ENCODE measurements at regions not wholly inside any gene's neighbourhood (a gene's known extent, or its start where the extent isn't known, plus 50 kb on each side); places are given as distances from the start of the nearest gene placed in this dataset.
A peak's percentile ranks its signal among the peaks of the same experiment; 100 is the strongest.

GRCh38 chr7:17516771-17517170 lies 218.3 kb downstream of the AHR start:
- DNase-seq (ENCODE audit: low read depth, low spot score), result no peak

GRCh38 chr7:17520941-17521340 lies 222.5 kb downstream of the AHR start:
- no peak for DNase-seq (ENCODE audit: low read depth, low spot score)

- DNase-seq (ENCODE audit: low read depth, low spot score), result peak; percentile 71
These were observed 223.0 kb downstream of the AHR start for GRCh38 chr7:17521437-17521836.

- DNase-seq (ENCODE audit: low read depth, low spot score), result no peak
These were observed 225.6 kb downstream of the AHR start for GRCh38 chr7:17523813-17524739.

GRCh38 chr7:17524746-17525145 lies 226.3 kb downstream of the AHR start:
- DNase-seq (ENCODE audit: low read depth, low spot score), result no peak

GRCh38 chr7:17526621-17527020 lies 228.2 kb downstream of the AHR start:
- no peak for DNase-seq (ENCODE audit: low read depth, low spot score)

- no peak for DNase-seq (ENCODE audit: low read depth, low spot score)
These were observed 230.2 kb downstream of the AHR start for GRCh38 chr7:17528636-17529035.

- no peak for DNase-seq (ENCODE audit: low read depth, low spot score)
These were observed 231.8 kb downstream of the AHR start for GRCh38 chr7:17530244-17530643.

- no peak for DNase-seq (ENCODE audit: low read depth, low spot score)
These were observed 232.4 kb downstream of the AHR start for GRCh38 chr7:17530741-17531421.

GRCh38 chr7:17532861-17533404 lies 234.5 kb downstream of the AHR start:
- DNase-seq (ENCODE audit: low read depth, low spot score), result no peak

GRCh38 chr7:17534348-17534747 lies 235.9 kb downstream of the AHR start:
- DNase-seq (ENCODE audit: low read depth, low spot score), result no peak

- no peak for DNase-seq (ENCODE audit: low read depth, low spot score)
These were observed 237.3 kb downstream of the AHR start for GRCh38 chr7:17535776-17536175.

- DNase-seq (ENCODE audit: low read depth, low spot score), result no peak
These were observed 245.9 kb downstream of the AHR start for GRCh38 chr7:17544401-17544800.

GRCh38 chr7:17545348-17545747 lies 246.9 kb downstream of the AHR start:
- no peak for DNase-seq (ENCODE audit: low read depth, low spot score)

- no peak for DNase-seq (ENCODE audit: low read depth, low spot score)
These were observed 247.7 kb downstream of the AHR start for GRCh38 chr7:17546189-17546588.

- no peak for DNase-seq (ENCODE audit: low read depth, low spot score)
These were observed 248.1 kb downstream of the AHR start for GRCh38 chr7:17546592-17546991.

GRCh38 chr7:17548014-17548653 lies 249.7 kb downstream of the AHR start:
- DNase-seq (ENCODE audit: low read depth, low spot score), result no peak

GRCh38 chr7:17549406-17549805 lies 251.0 kb downstream of the AHR start:
- DNase-seq (ENCODE audit: low read depth, low spot score), result no peak

GRCh38 chr7:17552373-17552772 lies 253.9 kb downstream of the AHR start:
- no peak for DNase-seq (ENCODE audit: low read depth, low spot score)

GRCh38 chr7:17552952-17553351 lies 254.5 kb downstream of the AHR start:
- no peak for DNase-seq (ENCODE audit: low read depth, low spot score)

- DNase-seq (ENCODE audit: low read depth, low spot score), result no peak
These were observed 256.0 kb downstream of the AHR start for GRCh38 chr7:17554341-17555015.

Data from pulmonary artery endothelial cell (primary cell).